HG02852 (cell line): ENCODE measurements at regions not wholly inside any gene's neighbourhood (a gene's known extent, or its start where the extent isn't known, plus 50 kb on each side); places are given as distances from the start of the nearest gene placed in this dataset.
"Not testable (repeated sequence)": the region's sequence is repeated elsewhere in the genome, so short reads cannot be mapped to it uniquely, and the experiment has no call there.

ENCODE experiments used
- ATAC-seq: cut with Tn5 transposase; IDR thresholded peaks from one replicate; pipeline ENCODE4 v1.9.1; 2021; ENCODE audit warnings: mild to moderate bottlenecking, moderate library complexity; ENCODE audit not compliant: unreplicated experiment

DNA sequence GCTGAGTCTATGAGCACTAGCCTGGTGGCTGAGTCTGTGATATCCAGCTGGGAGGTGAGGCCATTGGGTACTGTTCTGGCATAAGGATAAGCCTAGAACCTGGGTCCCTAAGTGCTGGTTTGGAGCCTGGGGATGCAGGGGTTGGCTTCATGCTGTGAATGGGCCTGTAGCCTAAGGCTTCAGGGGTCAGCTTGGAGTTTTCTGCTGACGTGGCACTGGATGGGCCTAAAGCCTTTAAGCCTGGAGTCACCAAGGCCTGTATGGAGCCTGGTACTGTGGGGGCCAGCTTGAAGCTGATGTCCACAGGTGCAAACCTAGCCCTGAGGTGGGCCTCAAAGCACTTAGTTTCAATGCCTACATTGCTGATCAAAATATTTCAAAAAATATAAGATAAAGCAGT lies 979.6 kb upstream of the POU3F4 start:
- no peak for ATAC-seq

GRCh38 chrX:82534086-82534597 lies 973.9 kb upstream of the POU3F4 start:
- ATAC-seq, result no peak

DNA sequence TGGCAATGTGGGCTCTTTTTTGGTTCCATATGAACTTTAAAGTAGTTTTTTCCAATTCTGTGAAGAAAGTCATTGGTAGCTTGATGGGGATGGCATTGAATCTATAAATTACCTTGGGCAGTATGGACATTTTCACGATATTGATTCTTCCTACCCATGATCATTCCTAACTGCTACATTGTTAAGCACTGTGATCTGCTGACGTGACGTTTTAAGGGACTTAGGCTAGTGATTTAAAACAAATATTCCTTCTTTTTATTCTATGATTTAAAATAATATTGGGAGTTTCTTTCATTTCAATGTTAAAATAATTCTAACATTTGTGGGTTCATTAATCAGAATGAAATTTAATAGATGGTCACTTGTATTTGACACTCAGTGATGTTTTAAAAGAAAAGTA lies 970.9 kb upstream of the POU3F4 start:
- not testable (repeated sequence) for ATAC-seq

- ATAC-seq, result no peak
These were observed 966.3 kb upstream of the POU3F4 start for GRCh38 chrX:82541822-82542221.

DNA sequence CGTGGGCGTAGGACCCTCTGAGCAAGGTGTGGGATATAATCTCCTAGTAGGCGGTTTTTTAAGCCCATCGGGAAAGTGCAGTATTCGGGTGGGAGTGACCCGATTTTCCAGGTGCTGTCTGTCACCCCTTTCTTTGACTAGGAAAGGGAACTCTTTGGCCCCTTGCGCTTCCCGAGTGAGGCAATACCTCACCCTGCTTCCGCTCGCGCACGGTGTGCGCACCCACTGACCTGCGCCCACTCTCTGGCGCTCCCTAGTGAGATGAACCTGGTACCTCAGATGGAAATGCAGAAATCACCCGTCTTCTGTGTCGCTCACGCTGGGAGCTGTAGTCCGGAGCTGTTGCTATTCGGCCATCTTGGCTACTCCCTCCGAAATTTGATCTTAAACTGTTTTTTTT lies 955.9 kb upstream of the POU3F4 start:
- ATAC-seq, result not testable (repeated sequence)

DNA sequence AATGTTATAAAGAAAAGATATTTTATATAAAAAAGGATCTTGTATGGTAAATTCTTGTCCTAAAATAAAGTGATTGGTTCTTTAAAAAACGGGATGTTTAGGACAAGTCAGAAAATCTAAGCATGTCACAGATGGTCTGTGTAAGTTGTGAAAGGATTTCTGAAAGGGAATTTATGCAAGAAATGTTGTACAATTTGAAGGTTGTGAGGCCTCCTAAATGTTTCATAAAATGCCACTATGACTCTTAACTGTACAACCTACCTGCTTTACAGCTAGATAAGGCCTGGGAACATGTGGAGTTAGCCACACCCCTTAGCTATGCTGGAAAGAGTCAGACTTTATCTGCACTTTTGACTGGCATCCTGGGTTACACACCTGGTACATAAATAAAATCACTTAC lies 951.5 kb upstream of the POU3F4 start:
- ATAC-seq, result no peak

DNA sequence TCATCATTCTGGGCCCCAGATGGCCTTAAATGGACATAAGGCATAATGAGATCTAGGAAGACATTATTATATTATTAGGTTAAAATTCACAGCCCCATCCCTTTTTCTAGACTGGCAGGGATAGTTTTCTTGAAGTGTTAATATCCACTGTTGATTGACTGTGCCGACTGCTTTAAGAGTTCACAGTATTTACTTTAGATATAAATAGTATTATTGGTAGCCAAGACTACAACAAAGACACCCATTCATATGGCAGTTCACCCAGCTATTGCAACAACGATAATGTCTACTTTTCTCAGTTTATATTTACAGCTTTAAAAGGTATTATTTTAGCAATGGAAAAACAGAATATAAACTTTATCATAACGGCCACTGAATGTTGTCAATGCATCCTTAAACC lies 922.2 kb upstream of the POU3F4 start:
- ATAC-seq, result no peak

- ATAC-seq, result no peak
These were observed 918.7 kb upstream of the POU3F4 start for GRCh38 chrX:82589410-82589809.

DNA sequence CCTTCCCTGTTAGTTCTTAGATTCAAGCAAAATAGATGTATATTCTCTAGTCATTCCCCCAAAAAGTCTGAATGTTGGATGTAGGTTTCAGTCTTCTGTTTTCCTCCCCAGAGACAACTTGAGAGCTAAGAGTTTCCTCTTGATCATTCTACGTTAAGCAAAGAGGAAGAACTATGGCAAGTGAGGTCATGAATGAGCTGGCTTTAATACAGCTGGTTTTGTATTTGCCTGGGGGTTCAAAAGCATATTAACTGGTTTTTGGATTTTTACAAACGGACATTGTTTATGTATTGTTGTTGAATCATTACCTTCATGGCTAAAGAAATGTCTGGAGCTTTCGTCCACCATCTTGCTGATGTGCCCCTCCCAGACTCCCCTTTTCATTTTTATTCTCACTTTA lies 916.7 kb upstream of the POU3F4 start:
- ATAC-seq, result no peak

DNA sequence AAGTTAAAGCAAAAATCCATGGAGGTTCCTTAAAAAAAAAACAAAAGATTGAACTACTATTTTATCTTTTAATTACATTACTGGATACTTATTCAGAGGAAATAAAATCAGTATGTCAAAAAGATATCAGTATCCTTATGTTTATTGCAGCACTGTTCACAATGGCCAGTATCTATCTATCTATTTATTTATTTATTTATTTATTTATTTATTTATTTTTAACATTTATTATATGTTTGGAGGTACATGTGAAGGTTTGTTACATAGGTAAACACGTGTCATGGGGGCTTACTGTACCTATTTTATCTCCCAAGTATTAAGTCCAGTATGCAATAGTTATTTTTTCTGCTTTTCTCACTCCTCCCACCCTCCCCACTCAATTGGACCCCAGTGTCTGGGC lies 881.1 kb upstream of the POU3F4 start:
- ATAC-seq, result no peak

- ATAC-seq, result no peak
These were observed 880.5 kb upstream of the POU3F4 start for GRCh38 chrX:82627568-82627967.

GRCh38 chrX:82648062-82648461 lies 860.0 kb upstream of the POU3F4 start:
- ATAC-seq, result no peak

DNA sequence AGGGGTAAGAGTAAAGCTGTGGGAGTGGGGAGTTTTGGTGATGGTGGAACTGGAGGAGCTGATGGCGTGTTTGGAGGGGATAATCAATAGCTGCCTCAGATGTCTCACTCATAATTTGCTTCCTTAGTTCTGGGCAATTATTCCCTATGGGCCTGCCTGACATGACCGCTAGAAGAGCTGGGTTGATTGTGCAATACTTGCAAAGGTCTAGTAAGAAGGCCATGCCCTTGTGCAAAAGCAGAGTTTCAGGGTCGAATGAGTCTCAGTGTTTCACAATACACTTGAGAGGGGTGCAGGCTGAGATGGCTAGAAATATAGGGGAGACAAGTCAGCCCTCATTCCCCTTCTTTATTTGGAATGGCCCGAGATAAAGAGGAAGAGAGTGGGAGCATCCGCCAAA lies 858.4 kb upstream of the POU3F4 start:
- ATAC-seq, result no peak

- ATAC-seq, result no peak
These were observed 849.6 kb upstream of the POU3F4 start for GRCh38 chrX:82658492-82658891.

GRCh38 chrX:82666355-82666754 lies 841.7 kb upstream of the POU3F4 start:
- ATAC-seq, result no peak

DNA sequence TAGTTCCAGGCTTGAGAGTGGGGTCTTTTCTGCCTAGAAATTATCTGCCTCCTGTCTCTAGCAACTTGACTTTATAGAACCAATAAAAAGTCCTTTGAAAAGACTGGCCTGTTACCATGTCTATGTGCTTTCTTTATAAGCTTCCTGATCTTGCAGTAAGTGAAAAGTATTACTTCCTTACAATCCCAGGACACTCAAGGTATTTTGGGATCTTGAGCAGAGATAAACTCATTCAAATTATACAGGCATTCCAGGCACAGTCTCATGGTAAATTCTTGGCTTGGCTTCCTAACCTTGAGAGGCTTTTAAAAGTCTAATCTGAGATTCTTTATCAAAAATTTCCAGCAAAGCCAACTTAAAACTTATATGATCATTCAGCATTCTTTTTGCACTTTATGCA lies 833.0 kb upstream of the POU3F4 start:
- no peak for ATAC-seq

GRCh38 chrX:82676386-82676785 lies 831.7 kb upstream of the POU3F4 start:
- no peak for ATAC-seq

- ATAC-seq, result no peak
These were observed 830.8 kb upstream of the POU3F4 start for GRCh38 chrX:82677286-82677685.

GRCh38 chrX:82692991-82693390 lies 815.1 kb upstream of the POU3F4 start:
- no peak for ATAC-seq

DNA sequence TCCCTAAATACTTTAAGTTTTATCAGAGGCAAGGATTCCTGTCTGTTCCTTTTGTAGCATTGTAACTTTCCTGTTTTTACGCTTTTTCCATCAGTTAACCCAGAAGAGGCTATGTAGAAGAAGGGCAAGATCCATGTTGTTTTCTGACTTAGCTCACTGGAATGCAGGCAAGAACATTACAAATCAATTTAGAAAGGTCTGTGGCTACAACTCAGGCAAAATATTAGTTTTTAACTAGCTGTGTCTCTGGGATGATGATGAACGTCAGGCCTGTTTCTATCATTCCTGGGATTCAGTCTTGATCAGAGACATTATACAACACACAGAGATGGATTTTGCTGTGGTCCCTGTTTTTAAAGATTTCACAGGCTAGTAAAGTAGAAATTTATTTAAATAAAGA lies 813.0 kb upstream of the POU3F4 start:
- no peak for ATAC-seq

- no peak for ATAC-seq
These were observed 804.5 kb upstream of the POU3F4 start for GRCh38 chrX:82703551-82703950.

- no peak for ATAC-seq
These were observed 796.6 kb upstream of the POU3F4 start for GRCh38 chrX:82711457-82711856.

- ATAC-seq, result no peak
These were observed 786.2 kb upstream of the POU3F4 start for GRCh38 chrX:82721891-82722290.

DNA sequence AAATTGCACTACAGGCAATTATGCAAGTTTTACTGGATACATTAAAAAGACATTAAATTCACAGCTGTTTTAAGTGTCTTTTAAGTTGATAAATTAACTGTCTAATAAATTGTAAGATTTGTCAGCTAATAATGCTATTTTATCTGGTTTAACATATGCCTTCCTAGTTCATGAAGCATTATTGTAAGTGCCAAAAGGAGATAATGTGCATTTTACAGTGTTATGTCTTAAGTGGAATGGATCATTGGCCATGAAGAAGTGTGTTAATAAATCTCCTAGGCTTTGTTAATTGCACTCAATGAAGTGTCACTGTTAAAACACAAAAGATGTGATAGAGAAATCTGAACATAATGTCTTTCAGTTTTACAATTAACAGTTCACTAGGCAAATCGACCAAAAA lies 784.3 kb upstream of the POU3F4 start:
- ATAC-seq, result no peak
